Activated CD8-positive, alpha-beta memory T cell treated with anti-CD3 and anti-CD28 coated beads for 36 hours (primary cell): ENCODE measurements at regions not wholly inside any gene's neighbourhood (a gene's known extent, or its start where the extent isn't known, plus 50 kb on each side); places are given as distances from the start of the nearest gene placed in this dataset.

Experiments
- CTCF ChIA-PET: fragments of 350-600 bp; sonication (Branson Sonifier 250); formaldehyde crosslinking; loops from one replicate; lab custom pipeline; 2021; ENCODE audit warnings: antibody characterized with exemption; lab: Charles Lee
- POLR2A ChIA-PET: fragments of 350-600 bp; sonication (Branson Sonifier 250); formaldehyde crosslinking; loops from one replicate; lab custom pipeline; 2021; ENCODE audit warnings: antibody characterized with exemption; lab: Charles Lee

GRCh38 chr1:69321311-69321710 is 246.4 kb upstream of the LRRC7 start:
- ChIA-PET POLR2A (no interaction called here), CTCF (no interaction called here)

- POLR2A ChIA-PET = no interaction called here
Measured at GRCh38 chr1:69328186-69328585, 239.5 kb upstream of the LRRC7 start.

GRCh38 chr1:69363236-69363635 is 204.5 kb upstream of the LRRC7 start:
- ChIA-PET POLR2A (no interaction called here), CTCF (no interaction called here)

More at GRCh38 chr1:69328186-69328585, 239.5 kb upstream of the LRRC7 start:
- CTCF ChIA-PET = no interaction called here

- ChIA-PET CTCF (no interaction called here), POLR2A (no interaction called here)
Measured at GRCh38 chr1:69373520-69373919, 194.2 kb upstream of the LRRC7 start.

- POLR2A ChIA-PET = no interaction called here
Measured at GRCh38 chr1:69376408-69376807, 191.3 kb upstream of the LRRC7 start.

GRCh38 chr1:69377507-69377906 is 190.2 kb upstream of the LRRC7 start:
- CTCF ChIA-PET = no interaction called here
- POLR2A ChIA-PET = no interaction called here

More at GRCh38 chr1:69376408-69376807, 191.3 kb upstream of the LRRC7 start:
- CTCF ChIA-PET = no interaction called here

GRCh38 chr1:69388044-69388443 is 179.7 kb upstream of the LRRC7 start:
- CTCF ChIA-PET = no interaction called here
- POLR2A ChIA-PET = no interaction called here

- CTCF ChIA-PET = no interaction called here
- POLR2A ChIA-PET = no interaction called here
Measured at GRCh38 chr1:69400128-69400527, 167.6 kb upstream of the LRRC7 start.

- CTCF ChIA-PET = no interaction called here
- POLR2A ChIA-PET = no interaction called here
Measured at GRCh38 chr1:69401879-69402278, 165.8 kb upstream of the LRRC7 start.

GRCh38 chr1:69403756-69404320 is 163.9 kb upstream of the LRRC7 start:
- POLR2A ChIA-PET = no interaction called here
- CTCF ChIA-PET = no interaction called here

GRCh38 chr1:69404486-69404885 is 163.2 kb upstream of the LRRC7 start:
- ChIA-PET POLR2A (no interaction called here), CTCF (no interaction called here)

- ChIA-PET POLR2A (no interaction called here), CTCF (no interaction called here)
Measured at GRCh38 chr1:69406244-69406643, 161.5 kb upstream of the LRRC7 start.

- ChIA-PET POLR2A (no interaction called here), CTCF (no interaction called here)
Measured at GRCh38 chr1:69409731-69410456, 157.8 kb upstream of the LRRC7 start.

GRCh38 chr1:69410457-69410850 is 157.3 kb upstream of the LRRC7 start:
- CTCF ChIA-PET = no interaction called here
- POLR2A ChIA-PET = no interaction called here

- ChIA-PET POLR2A (no interaction called here), CTCF (no interaction called here)
Measured at GRCh38 chr1:69410893-69411292, 156.8 kb upstream of the LRRC7 start.

- CTCF ChIA-PET = no interaction called here
- POLR2A ChIA-PET = no interaction called here
Measured at GRCh38 chr1:69411617-69412016, 156.1 kb upstream of the LRRC7 start.

GRCh38 chr1:69413129-69413528 is 154.6 kb upstream of the LRRC7 start:
- POLR2A ChIA-PET = no interaction called here
- CTCF ChIA-PET = no interaction called here

GRCh38 chr1:69414574-69414973 is 153.1 kb upstream of the LRRC7 start:
- POLR2A ChIA-PET = no interaction called here
- CTCF ChIA-PET = no interaction called here

- ChIA-PET CTCF (interaction anchor here (1.4 kb wide), 1 partner anchor 33 kb away, joined by 3 read pairs; no protein-coding TSS in a partner anchor), POLR2A (no interaction called here)
Measured at GRCh38 chr1:69421286-69421685, 146.4 kb upstream of the LRRC7 start.

GRCh38 chr1:69425871-69426270 is 141.9 kb upstream of the LRRC7 start:
- ChIA-PET POLR2A (no interaction called here), CTCF (no interaction called here)

GRCh38 chr1:69426401-69426800 is 141.3 kb upstream of the LRRC7 start:
- POLR2A ChIA-PET = no interaction called here
- CTCF ChIA-PET = no interaction called here
